ENCODE measurements at regions not wholly inside any gene's neighbourhood (a gene's known extent, or its start where the extent isn't known, plus 50 kb on each side); places are given as distances from the start of the nearest gene placed in this dataset.

GRCh38 chr7:114102996-114103395 lies 184.2 kb upstream of the PPP1R3A start:
- TF ChIP-seq, protein P1, sequence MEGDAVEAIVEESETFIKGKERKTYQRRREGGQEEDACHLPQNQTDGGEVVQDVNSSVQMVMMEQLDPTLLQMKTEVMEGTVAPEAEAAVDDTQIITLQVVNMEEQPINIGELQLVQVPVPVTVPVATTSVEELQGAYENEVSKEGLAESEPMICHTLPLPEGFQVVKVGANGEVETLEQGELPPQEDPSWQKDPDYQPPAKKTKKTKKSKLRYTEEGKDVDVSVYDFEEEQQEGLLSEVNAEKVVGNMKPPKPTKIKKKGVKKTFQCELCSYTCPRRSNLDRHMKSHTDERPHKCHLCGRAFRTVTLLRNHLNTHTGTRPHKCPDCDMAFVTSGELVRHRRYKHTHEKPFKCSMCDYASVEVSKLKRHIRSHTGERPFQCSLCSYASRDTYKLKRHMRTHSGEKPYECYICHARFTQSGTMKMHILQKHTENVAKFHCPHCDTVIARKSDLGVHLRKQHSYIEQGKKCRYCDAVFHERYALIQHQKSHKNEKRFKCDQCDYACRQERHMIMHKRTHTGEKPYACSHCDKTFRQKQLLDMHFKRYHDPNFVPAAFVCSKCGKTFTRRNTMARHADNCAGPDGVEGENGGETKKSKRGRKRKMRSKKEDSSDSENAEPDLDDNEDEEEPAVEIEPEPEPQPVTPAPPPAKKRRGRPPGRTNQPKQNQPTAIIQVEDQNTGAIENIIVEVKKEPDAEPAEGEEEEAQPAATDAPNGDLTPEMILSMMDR (IDR thresholded peaks at IDR 0.05) = no peak
- no peak for TF ChIP-seq POLR2A (IDR thresholded peaks at IDR 0.05)
